Caco-2 (cell line): ENCODE measurements at regions not wholly inside any gene's neighbourhood (a gene's known extent, or its start where the extent isn't known, plus 50 kb on each side); places are given as distances from the start of the nearest gene placed in this dataset.
"Not testable (repeated sequence)": the region's sequence is repeated elsewhere in the genome, so short reads cannot be mapped to it uniquely, and the experiment has no call there.

ENCODE experiments used
- BruUV-seq: library from RNA; stranded (reverse); fragments of 400-500 nt; replicated peaks from 2 replicates; lab custom pipeline; 2021; lab: Mats Ljungman, UMichigan
- CTCF ChIA-PET: fragments of 300-600 bp; sonication (Branson Sonifier 250); formaldehyde crosslinking; loops from one replicate; lab custom pipeline; 2022; ENCODE audit warnings: antibody characterized with exemption; lab: Charles Lee
- POLR2A ChIA-PET: fragments of 300-600 bp; sonication (Branson Sonifier 250); formaldehyde crosslinking; loops from one replicate; lab custom pipeline; 2022; ENCODE audit warnings: antibody characterized with exemption; lab: Charles Lee
- DNase-seq, 2 experiments: peaks; one replicate each; pipeline versions ENCODE4 v3.0.0 to v3.0.0-alpha.2; 2020 to 2022
- H3K27me3 ChIP-seq: replicated peaks from 2 replicates; pipeline ENCODE4 v1.6.0; 2011; ENCODE audit warnings: low read length; ENCODE audit not compliant: control insufficient read depth, insufficient read depth
- H3K36me3 ChIP-seq: 2 replicates; pipeline ENCODE4 v1.5.1; 2011; ENCODE audit warnings: low read length; ENCODE audit not compliant: control insufficient read depth, insufficient read depth
- H3K4me1 ChIP-seq: fragments of 250-450 bp; sonication (Bioruptor Pico); 2 replicates; pipeline ENCODE4 v1.5.1; 2020; ENCODE audit warnings: mild to moderate bottlenecking
- H3K4me3 ChIP-seq: 2 replicates; pipeline ENCODE4 v1.5.1; 2011; ENCODE audit warnings: low read depth, mild to moderate bottlenecking, control low read depth, low read length
- H3K9me3 ChIP-seq: fragments of 250-450 bp; sonication (Bioruptor Pico); 2 replicates; pipeline ENCODE4 v1.5.1; 2020; ENCODE audit warnings: mild to moderate bottlenecking, moderate library complexity
- H3K27ac Mint-ChIP-seq: one replicate; pipeline ENCODE4 v1.8.0; 2022; ENCODE audit warnings: mixed read lengths; ENCODE audit not compliant: unreplicated experiment
- H3K27me3 Mint-ChIP-seq: one replicate; pipeline ENCODE4 v1.8.0; 2022; ENCODE audit warnings: mixed read lengths; ENCODE audit not compliant: insufficient read depth, unreplicated experiment
- H3K36me3 Mint-ChIP-seq: one replicate; pipeline ENCODE4 v1.8.0; 2022; ENCODE audit warnings: mild to moderate bottlenecking, mixed read lengths; ENCODE audit not compliant: insufficient read depth, unreplicated experiment
- H3K4me1 Mint-ChIP-seq: one replicate; pipeline ENCODE4 v1.8.0; 2022; ENCODE audit warnings: low read depth, mixed read lengths; ENCODE audit not compliant: unreplicated experiment
- H3K4me3 Mint-ChIP-seq: one replicate; pipeline ENCODE4 v1.8.0; 2022; ENCODE audit warnings: mild to moderate bottlenecking, moderate library complexity, mixed read lengths; ENCODE audit not compliant: unreplicated experiment
- H3K9me3 Mint-ChIP-seq: one replicate; pipeline ENCODE4 v1.8.0; 2022; ENCODE audit warnings: mixed read lengths; ENCODE audit not compliant: unreplicated experiment
- CTCF ChIP-seq, 2 experiments: fragments of 200-600 bp in 1 of 2; IDR thresholded peaks; 1 replicate in 1 of 2; 2 replicates in 1 of 2; pipeline versions ENCODE4 v1.5.1 to v1.8.0; 2011 to 2022; ENCODE audit warnings: antibody characterized with exemption in 1 of 2, control low read depth in 1 of 2, inconsistent platforms in 1 of 2, low read depth in 1 of 2, low read length in 1 of 2, mild to moderate bottlenecking in 1 of 2, moderate library complexity in 1 of 2; ENCODE audit not compliant: insufficient read depth in 1 of 2, severe bottlenecking in 1 of 2, unreplicated experiment in 1 of 2
- intact Hi-C: fragments of 100-400 bp; cut with micrococcal nuclease; formaldehyde crosslinking; loops from one replicate; pipeline ENCODE4 v1.10.0; 2022; ENCODE audit not compliant: unreplicated experiment

GRCh38 chr2:240383871-240384700 lies 51.4 kb upstream of the GPC1 start:
- no peaks in the 10 kb centered on the region for H3K36me3 ChIP-seq
- POLR2A ChIA-PET = no interaction called here
- H3K4me3 ChIP-seq = no peak overlapping the region
- no peaks in the 10 kb centered on the region for H3K4me1 ChIP-seq
- CTCF ChIA-PET = no interaction called here
- Mint-ChIP-seq H3K4me3 (no peak overlapping the region), H3K4me1 (no peaks in the 10 kb centered on the region), H3K27ac (no peak overlapping the region), H3K36me3 (no peaks in the 10 kb centered on the region), H3K27me3 (no peaks in the 10 kb centered on the region), H3K9me3 (no peaks in the 10 kb centered on the region)
- H3K27me3 ChIP-seq = no peaks in the 10 kb centered on the region
- DNase-seq = no peak
- BruUV-seq = no TSS peak
- no peaks in the 10 kb centered on the region for H3K9me3 ChIP-seq
- intact Hi-C loops = no loop called here
- no peak for TF ChIP-seq CTCF (IDR thresholded peaks at IDR 0.05; ENCODE audit: insufficient read depth in 1 of 2, low read depth in 1 of 2, low read length in 1 of 2, severe bottlenecking in 1 of 2, unreplicated experiment in 1 of 2)

GRCh38 chr2:240384711-240385450 lies 50.6 kb upstream of the GPC1 start:
- DNase-seq = no peak
- Histone ChIP-seq H3K4me3 (no peak overlapping the region), H3K9me3 (no peaks in the 10 kb centered on the region), H3K27me3 (no peaks in the 10 kb centered on the region), H3K4me1 (no peaks in the 10 kb centered on the region), H3K36me3 (no peaks in the 10 kb centered on the region)
- no peaks in the 10 kb centered on the region for H3K27me3 Mint-ChIP-seq
- no peak overlapping the region for H3K27ac Mint-ChIP-seq
- CTCF ChIA-PET = no interaction called here
- POLR2A ChIA-PET = no interaction called here
- no peak for TF ChIP-seq CTCF (IDR thresholded peaks at IDR 0.05; ENCODE audit: insufficient read depth in 1 of 2, low read depth in 1 of 2, low read length in 1 of 2, severe bottlenecking in 1 of 2, unreplicated experiment in 1 of 2)
- no TSS peak for BruUV-seq
- no peaks in the 10 kb centered on the region for H3K9me3 Mint-ChIP-seq
- no peaks in the 10 kb centered on the region for H3K36me3 Mint-ChIP-seq
- intact Hi-C loops = no loop called here
- H3K4me1 Mint-ChIP-seq = no peaks in the 10 kb centered on the region
- no peak overlapping the region for H3K4me3 Mint-ChIP-seq

GRCh38 chr2:240385451-240386161 lies 49.9 kb upstream of the GPC1 start:
- peak in 1 of 2 experiments; percentile 26 for DNase-seq
- CTCF ChIA-PET, H3K9me3 Mint-ChIP-seq, intact Hi-C loops, H3K27ac Mint-ChIP-seq, H3K9me3 ChIP-seq, H3K4me3 ChIP-seq, H3K27me3 Mint-ChIP-seq, H3K4me1 Mint-ChIP-seq, H3K4me3 Mint-ChIP-seq, BruUV-seq, H3K36me3 ChIP-seq, H3K4me1 ChIP-seq, H3K36me3 Mint-ChIP-seq, POLR2A ChIA-PET, H3K27me3 ChIP-seq: not testable (repeated sequence)
